ENCODE measurements at regions not wholly inside any gene's neighbourhood (a gene's known extent, or its start where the extent isn't known, plus 50 kb on each side); places are given as distances from the start of the nearest gene placed in this dataset.
A peak's percentile ranks its signal among the peaks of the same experiment; 100 is the strongest.

DNA sequence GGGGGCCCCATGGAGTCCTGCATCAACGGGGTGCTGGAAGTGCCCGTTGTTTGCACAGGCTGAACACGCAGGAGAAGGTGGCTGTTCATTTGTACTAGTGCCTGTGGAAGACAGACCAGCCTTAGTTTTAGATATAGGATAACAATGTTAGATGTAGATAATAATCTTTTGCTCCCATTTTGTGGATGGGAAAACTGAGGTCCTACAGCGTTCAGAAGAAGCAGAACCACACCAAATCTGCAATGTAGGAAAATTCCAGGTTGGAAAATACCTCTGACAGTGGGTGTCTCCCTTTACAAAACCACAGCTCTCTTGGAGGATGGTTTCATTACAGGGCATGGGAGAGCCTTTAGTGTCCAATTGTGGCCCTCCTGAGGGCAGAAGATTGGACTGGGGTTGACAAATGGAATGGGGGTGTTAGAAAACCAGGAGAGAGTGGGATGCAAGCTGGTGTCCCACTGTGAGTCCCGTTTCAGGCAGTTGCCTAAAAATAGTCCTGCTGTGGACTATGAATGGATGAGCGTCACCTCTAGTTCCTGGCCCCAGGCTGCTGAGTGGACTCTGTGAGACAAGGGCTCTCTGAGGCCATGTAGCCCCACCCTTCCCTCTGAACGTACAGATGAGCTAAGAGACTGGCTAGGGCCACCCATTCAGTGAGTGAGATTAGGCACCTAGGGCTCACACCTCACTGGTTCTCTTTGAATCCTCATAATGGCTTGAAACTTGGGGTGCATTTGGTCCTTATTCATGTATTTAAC is 508.8 kb downstream of the MN1 start:
- H3K36me3 ChIP-seq (ENCODE audit: control insufficient read depth, insufficient read depth, low read length), result no peaks in the 10 kb centered on the region
- peaks cover 33% of the 10 kb centered on the region for H3K27me3 ChIP-seq (ENCODE audit: control insufficient read depth, insufficient read depth, low read length)
- WGBS (ENCODE audit: insufficient coverage), result 83% methylated on average over 6 of the region's 7 CpGs
- no peak for DNase-seq
- no peaks in the 10 kb centered on the region for H3K4me1 ChIP-seq (ENCODE audit: control insufficient read depth, insufficient read depth, low read length)
- H3K27ac ChIP-seq (ENCODE audit: low read length), result no peak overlapping the region
- no peak overlapping the region for H3K4me3 ChIP-seq (ENCODE audit: low read length)
- no peaks in the 10 kb centered on the region for H3K9me3 ChIP-seq (replicated peaks; ENCODE audit: control insufficient read depth, low read depth, low read length)

DNA sequence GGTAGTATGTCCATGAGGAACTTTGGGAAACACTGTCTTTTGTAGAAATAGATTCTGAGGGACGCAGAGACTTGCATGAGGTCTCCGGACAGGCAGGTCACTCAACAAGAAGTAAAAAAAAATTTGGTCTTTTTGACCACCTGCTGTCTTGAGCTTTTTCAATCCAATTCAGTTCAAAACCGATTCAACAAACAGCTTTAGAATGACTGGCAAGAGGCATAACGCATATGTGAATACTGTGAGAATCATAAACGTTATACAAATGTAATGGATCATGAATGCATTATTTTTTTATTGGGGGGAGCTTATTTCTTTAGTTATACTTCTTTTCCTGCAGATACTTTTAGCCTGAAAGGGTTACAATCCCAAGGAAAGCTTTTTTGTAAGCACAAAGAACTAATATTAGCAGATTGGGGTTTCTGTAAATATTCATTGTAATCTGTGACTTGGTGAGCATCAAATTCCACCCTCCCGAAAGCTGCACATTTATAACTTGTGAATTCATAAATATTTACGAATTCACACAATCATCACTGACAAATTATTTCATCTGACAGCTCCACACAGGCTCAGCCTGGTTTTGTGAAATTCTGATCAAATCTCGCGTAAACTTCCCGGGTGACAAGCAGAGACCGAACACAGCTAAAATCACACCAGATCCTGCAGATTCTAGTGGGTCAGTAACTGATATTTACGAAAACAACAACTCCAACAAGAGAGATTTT is 507.7 kb downstream of the MN1 start:
- H3K4me1 ChIP-seq (ENCODE audit: control insufficient read depth, insufficient read depth, low read length), result peaks cover 4% of the 10 kb centered on the region
- no peaks in the 10 kb centered on the region for H3K36me3 ChIP-seq (ENCODE audit: control insufficient read depth, insufficient read depth, low read length)
- no peak overlapping the region for H3K27ac ChIP-seq (ENCODE audit: low read length)
- H3K27me3 ChIP-seq (ENCODE audit: control insufficient read depth, insufficient read depth, low read length), result peaks cover 31% of the 10 kb centered on the region
- DNase-seq, result no peak
- H3K4me3 ChIP-seq (ENCODE audit: low read length), result no peak overlapping the region
- H3K9me3 ChIP-seq (replicated peaks; ENCODE audit: control insufficient read depth, low read depth, low read length), result no peaks in the 10 kb centered on the region
- 100% methylated on average over 1 of the region's 12 CpGs for WGBS (ENCODE audit: insufficient coverage)

DNA sequence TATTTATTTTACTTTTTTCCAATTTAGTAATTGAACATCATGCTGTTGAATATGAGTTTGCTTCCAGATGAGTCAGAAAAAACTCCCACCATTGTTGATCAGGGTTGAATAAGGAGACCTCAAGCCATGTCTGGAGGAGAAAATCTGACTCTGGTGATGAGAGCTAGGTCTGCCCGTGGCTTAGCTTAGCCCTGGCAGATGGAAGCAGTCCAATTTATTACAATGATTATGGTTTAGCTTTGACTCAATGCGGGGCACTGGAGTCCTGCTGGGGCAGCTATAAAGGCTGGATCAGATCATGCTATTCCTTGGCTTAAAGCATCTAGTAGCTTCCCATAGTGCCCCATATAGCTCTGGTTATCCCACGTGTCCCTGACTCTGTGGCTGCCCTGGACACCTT is 506.5 kb downstream of the MN1 start:
- H3K27me3 ChIP-seq (ENCODE audit: control insufficient read depth, insufficient read depth, low read length), result peaks cover 30% of the 10 kb centered on the region
- no peak for DNase-seq
- H3K4me3 ChIP-seq (ENCODE audit: low read length), result no peak overlapping the region
- peaks cover 12% of the 10 kb centered on the region for H3K4me1 ChIP-seq (ENCODE audit: control insufficient read depth, insufficient read depth, low read length)
- no peaks in the 10 kb centered on the region for H3K36me3 ChIP-seq (ENCODE audit: control insufficient read depth, insufficient read depth, low read length)
- no peaks in the 10 kb centered on the region for H3K9me3 ChIP-seq (replicated peaks; ENCODE audit: control insufficient read depth, low read depth, low read length)
- no peak overlapping the region for H3K27ac ChIP-seq (ENCODE audit: low read length)
- WGBS (ENCODE audit: insufficient coverage), result 78% methylated on average over 2 of the region's 3 CpGs

DNA sequence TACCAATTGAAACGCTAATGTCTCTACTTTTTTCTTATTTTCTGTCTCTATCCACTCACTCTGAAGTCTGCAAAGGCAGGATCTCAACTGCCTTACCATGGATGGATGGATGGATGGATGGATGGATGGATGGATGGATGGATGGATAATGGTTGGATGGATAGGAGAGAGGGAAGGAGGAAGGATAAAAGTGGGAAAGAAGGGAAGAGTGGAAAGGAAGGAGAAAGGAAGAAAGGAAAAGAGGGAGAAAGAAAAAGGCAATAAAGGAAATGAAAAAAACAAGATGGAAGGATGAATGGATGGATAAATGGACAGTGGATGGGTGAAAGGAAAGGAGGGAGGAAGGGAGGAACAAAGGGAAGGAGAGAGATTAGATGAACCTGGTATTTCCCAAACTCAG is 506.0 kb downstream of the MN1 start:
- WGBS (ENCODE audit: insufficient coverage), result no CpG with 5 or more reads among the region's 1 CpG

DNA sequence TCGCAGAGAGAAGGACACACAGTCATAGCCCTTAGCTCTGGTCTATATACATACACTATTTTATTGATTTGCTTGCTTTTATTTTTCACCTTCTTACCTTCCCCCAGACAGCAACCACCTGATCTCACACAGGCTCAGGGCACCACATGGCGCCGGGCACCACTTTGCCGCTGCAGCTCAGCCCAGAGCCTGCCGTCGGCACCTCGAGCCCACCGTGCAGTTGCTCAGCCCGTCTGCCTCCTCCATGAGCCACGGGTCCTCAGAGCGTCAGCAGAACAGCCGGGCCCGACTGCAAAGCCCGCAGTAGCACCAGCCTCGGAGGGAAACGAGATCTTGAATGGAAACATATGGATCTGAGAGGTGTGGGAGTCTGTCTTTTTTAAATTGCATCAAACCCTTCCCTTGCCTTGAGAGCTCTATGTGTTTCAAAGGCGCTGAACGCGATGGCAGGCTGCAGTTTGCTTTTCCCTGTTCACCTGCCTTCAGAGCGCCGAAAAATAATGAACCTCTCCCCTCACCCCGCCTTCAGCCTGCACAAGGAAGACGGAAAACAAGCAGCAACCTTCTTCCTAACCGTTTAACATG is 505.4 kb downstream of the MN1 start:
- Histone ChIP-seq H3K4me3 (ENCODE audit: low read length) (no peak overlapping the region), H3K9me3 (replicated peaks; ENCODE audit: control insufficient read depth, low read depth, low read length) (no peaks in the 10 kb centered on the region), H3K27me3 (ENCODE audit: control insufficient read depth, insufficient read depth, low read length) (peaks cover 30% of the 10 kb centered on the region), H3K27ac (ENCODE audit: low read length) (no peak overlapping the region), H3K4me1 (ENCODE audit: control insufficient read depth, insufficient read depth, low read length) (peaks cover 12% of the 10 kb centered on the region), H3K36me3 (ENCODE audit: control insufficient read depth, insufficient read depth, low read length) (no peaks in the 10 kb centered on the region)
- no peak for DNase-seq
- WGBS (ENCODE audit: insufficient coverage), result 44% methylated on average over 11 of the region's 24 CpGs

More for the DNA sequence above, 506.0 kb downstream of the MN1 start:
- Histone ChIP-seq H3K4me3 (ENCODE audit: low read length) (no peak overlapping the region), H3K36me3 (ENCODE audit: control insufficient read depth, insufficient read depth, low read length) (no peaks in the 10 kb centered on the region), H3K4me1 (ENCODE audit: control insufficient read depth, insufficient read depth, low read length) (peaks cover 12% of the 10 kb centered on the region), H3K27me3 (ENCODE audit: control insufficient read depth, insufficient read depth, low read length) (peaks cover 30% of the 10 kb centered on the region), H3K9me3 (replicated peaks; ENCODE audit: control insufficient read depth, low read depth, low read length) (no peaks in the 10 kb centered on the region), H3K27ac (ENCODE audit: low read length) (no peak overlapping the region)
- no peak for DNase-seq

DNA sequence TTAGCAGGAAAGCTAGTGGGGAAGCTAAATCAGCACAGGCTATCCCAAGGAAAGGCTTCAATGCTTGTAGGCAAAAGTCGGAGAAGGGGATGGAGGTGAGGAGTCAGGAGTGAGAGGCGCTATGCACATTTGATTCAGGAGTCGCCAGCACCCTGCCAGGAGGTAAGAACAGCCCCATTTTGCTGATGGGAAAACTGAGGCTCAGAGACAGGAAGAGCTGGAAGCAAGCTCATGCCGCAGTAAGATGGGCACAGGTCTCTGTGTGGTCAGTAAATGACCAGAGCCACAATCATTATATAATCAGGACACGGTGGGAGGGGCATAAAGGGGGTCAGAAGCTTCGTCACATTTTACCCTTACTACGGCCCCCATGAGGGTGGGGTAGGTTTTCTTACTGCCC is 504.4 kb downstream of the MN1 start:
- Histone ChIP-seq H3K36me3 (ENCODE audit: control insufficient read depth, insufficient read depth, low read length) (no peaks in the 10 kb centered on the region), H3K4me3 (ENCODE audit: low read length) (no peak overlapping the region), H3K27me3 (ENCODE audit: control insufficient read depth, insufficient read depth, low read length) (peaks cover 30% of the 10 kb centered on the region), H3K9me3 (replicated peaks; ENCODE audit: control insufficient read depth, low read depth, low read length) (no peaks in the 10 kb centered on the region), H3K27ac (ENCODE audit: low read length) (no peak overlapping the region), H3K4me1 (ENCODE audit: control insufficient read depth, insufficient read depth, low read length) (peaks cover 12% of the 10 kb centered on the region)
- WGBS (ENCODE audit: insufficient coverage), result 87% methylated on average over 3 of the region's 7 CpGs
- no peak for DNase-seq

DNA sequence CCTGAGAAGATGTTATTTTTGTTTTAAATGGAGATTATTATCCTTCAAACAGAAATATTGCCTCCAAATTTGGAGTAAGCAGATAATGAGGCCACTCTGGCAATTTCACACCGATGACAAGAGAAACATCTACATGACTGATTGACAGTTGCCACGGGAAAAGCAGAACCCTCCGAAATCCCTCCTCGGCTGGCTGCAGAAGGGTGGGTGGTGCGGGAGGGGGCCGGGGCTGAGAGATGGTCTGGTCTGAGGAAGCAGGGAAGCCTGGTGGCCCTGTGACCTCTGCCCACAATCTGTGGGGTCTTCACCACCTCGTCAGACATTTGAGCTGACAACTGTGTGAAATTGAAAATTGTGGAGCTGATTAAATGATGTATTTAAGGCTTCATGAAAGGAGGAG is 503.2 kb downstream of the MN1 start:
- Histone ChIP-seq H3K27me3 (ENCODE audit: control insufficient read depth, insufficient read depth, low read length) (peaks cover 27% of the 10 kb centered on the region), H3K9me3 (replicated peaks; ENCODE audit: control insufficient read depth, low read depth, low read length) (no peaks in the 10 kb centered on the region), H3K4me3 (ENCODE audit: low read length) (no peak overlapping the region), H3K36me3 (ENCODE audit: control insufficient read depth, insufficient read depth, low read length) (no peaks in the 10 kb centered on the region), H3K4me1 (ENCODE audit: control insufficient read depth, insufficient read depth, low read length) (peaks cover 12% of the 10 kb centered on the region), H3K27ac (ENCODE audit: low read length) (no peak overlapping the region)
- DNase-seq, result no peak
- WGBS (ENCODE audit: insufficient coverage), result 34% methylated on average over 2 of the region's 7 CpGs

- Histone ChIP-seq H3K27me3 (ENCODE audit: control insufficient read depth, insufficient read depth, low read length) (peaks cover 25% of the 10 kb centered on the region), H3K27ac (ENCODE audit: low read length) (no peak overlapping the region), H3K4me1 (ENCODE audit: control insufficient read depth, insufficient read depth, low read length) (peaks cover 12% of the 10 kb centered on the region), H3K4me3 (ENCODE audit: low read length) (no peak overlapping the region), H3K9me3 (replicated peaks; ENCODE audit: control insufficient read depth, low read depth, low read length) (no peaks in the 10 kb centered on the region), H3K36me3 (ENCODE audit: control insufficient read depth, insufficient read depth, low read length) (no peaks in the 10 kb centered on the region)
- no peak for DNase-seq
- 33% methylated on average over 4 of the region's 4 CpGs for WGBS (ENCODE audit: insufficient coverage)
These were observed 502.8 kb downstream of the MN1 start for GRCh38 chr22:27298742-27299141.

DNA sequence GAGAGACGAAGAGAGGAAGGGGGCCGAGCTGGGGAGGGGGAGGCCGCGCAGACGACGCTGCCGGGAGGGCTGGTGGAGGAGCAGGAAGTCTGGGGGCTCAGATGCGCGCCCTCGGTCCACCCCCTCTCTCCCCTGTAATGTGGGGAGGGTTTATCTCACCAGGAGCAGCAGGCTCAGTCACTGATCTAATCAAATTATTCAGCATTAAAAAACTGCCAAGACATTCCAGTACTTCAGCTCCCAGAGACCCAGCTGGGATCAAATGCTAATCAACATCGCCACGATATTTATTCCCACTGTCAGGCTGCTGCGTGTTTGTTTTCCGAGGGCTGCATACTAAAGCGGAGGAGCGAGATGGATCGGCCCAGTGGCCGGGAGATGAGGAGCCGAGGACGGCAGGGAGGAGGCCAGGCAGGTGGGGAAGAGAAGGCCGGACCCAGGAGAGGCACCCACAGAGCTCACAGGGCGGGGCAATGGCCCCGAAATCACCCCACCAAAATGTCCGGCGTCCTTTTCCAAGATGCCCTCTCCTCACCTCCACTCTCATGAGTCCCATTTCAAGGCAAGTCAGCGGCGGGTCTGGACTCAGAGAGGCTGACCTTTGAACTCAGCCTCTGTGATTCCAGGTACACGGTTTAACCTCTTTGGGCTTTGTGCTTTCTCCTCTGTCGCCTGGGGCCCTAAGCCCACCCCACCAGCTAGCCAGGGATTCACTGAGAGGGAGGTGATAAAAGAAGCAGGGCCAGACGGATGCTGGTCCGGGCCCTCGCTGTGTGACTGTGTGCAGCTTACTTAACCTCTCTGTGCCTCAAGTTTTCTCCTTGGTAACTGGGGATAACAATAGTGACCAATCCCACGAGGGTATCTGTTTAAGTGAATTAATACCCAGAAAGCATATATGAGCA is 502.1 kb downstream of the MN1 start:
- Histone ChIP-seq H3K27ac (ENCODE audit: low read length) (peak overlapping the region; percentile 47), H3K9me3 (replicated peaks; ENCODE audit: control insufficient read depth, low read depth, low read length) (no peaks in the 10 kb centered on the region), H3K4me3 (ENCODE audit: low read length) (peak overlapping the region; percentile 9), H3K4me1 (ENCODE audit: control insufficient read depth, insufficient read depth, low read length) (peaks cover 12% of the 10 kb centered on the region), H3K27me3 (ENCODE audit: control insufficient read depth, insufficient read depth, low read length) (peaks cover 25% of the 10 kb centered on the region), H3K36me3 (ENCODE audit: control insufficient read depth, insufficient read depth, low read length) (no peaks in the 10 kb centered on the region)
- 15% methylated on average over 12 of the region's 33 CpGs for WGBS (ENCODE audit: insufficient coverage)
- DNase-seq, result peak; percentile 76
